HG03442 (cell line): ENCODE measurements at regions not wholly inside any gene's neighbourhood (a gene's known extent, or its start where the extent isn't known, plus 50 kb on each side); places are given as distances from the start of the nearest gene placed in this dataset.
"Not testable (repeated sequence)": the region's sequence is repeated elsewhere in the genome, so short reads cannot be mapped to it uniquely, and the experiment has no call there.

ENCODE experiments used
- ATAC-seq: cut with Tn5 transposase; IDR thresholded peaks from one replicate; pipeline ENCODE4 v1.9.1; 2021; ENCODE audit warnings: mild to moderate bottlenecking, moderate library complexity; ENCODE audit not compliant: unreplicated experiment

GRCh38 chr12:17110316-17110715, 504.4 kb upstream of the LMO3 start:
- ATAC-seq: no peak

- ATAC-seq: no peak
These were observed 503.0 kb upstream of the LMO3 start for GRCh38 chr12:17108877-17109541.

GRCh38 chr12:17104801-17105200, 498.8 kb upstream of the LMO3 start:
- ATAC-seq: no peak

DNA sequence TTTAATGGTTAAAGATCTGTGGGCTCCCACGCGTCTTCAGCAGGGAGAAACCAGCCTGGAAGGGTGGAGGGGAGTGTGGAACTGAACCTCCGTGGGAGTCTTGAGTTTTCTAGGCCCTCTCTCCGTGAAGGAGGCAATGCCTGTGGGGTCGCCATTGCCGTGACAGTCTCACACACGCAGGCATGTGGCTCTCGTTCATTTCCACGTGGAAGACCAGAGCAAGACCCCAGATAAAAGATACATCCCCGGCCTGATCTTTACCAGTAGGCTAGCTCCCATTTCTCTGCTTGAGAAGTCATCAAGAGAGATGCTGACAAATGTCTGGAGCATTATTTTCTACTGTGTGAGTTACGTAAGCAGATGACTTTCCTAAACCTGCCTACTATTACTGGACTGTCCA, 491.7 kb upstream of the LMO3 start:
- no peak for ATAC-seq

DNA sequence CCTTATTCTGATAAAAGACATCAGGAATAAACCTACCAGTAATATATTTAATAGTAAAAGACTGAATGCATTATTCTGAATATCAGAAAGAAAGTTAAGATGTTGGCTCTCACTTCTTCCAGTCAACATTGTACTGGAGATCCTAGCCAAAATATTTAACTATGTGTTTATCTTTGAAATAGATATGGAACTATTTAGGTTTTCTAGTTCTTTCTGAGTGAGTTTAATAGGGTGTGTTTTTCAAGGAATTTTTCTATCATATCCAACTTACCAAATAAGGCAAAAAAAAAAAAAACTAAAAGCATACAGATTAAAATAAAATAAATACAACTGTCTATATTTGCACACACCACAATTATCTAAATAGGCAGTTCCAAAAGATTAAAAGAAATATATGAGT, 478.9 kb upstream of the LMO3 start:
- no peak for ATAC-seq

DNA sequence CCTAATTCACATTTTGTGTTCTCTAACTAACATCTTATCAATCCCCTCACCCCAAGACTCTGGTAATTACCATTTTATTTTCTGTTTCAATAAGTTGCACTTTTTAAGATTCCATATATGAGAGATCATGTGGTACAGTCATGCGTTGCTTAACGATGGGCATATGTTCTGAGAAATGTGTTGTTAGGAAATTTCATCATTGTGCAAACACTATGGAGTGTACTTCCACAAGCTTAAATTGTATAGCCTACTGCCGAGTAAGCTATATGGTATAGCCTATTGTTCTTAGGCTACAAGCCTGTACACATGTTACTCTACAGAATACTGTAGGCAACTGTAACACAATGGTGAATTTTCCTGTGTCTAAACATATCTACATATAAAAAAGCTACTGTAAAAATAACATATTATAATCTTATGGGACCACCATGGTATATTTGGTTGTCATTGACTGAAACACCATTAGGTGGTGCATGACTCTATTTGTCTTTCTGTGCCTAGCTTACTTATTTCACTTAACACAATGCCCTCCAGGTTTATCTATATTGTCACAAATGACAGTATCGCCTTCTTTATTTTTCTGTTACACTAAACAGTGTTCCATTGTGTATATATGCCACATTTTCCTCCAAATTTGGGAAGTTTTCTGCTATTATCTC, 473.4 kb upstream of the LMO3 start:
- ATAC-seq: no peak

DNA sequence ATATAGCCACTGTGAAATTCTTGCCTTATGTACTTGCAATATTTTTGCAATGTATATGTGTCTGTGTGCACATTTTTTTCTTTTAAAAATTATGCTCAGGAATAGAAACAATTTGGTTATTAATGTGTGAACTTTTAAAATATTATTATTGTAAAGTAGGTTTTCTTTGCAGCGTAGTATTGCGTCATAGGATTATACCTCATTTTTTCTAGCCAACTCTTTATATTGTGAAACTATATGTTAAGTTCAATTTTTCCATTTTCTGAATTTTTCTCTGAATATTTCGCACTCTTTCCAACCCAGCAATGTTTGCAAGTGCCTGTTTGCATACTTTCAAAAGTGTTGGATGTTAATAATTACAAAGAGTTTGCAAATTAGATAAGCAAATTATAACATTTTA, 471.6 kb upstream of the LMO3 start:
- ATAC-seq: no peak

DNA sequence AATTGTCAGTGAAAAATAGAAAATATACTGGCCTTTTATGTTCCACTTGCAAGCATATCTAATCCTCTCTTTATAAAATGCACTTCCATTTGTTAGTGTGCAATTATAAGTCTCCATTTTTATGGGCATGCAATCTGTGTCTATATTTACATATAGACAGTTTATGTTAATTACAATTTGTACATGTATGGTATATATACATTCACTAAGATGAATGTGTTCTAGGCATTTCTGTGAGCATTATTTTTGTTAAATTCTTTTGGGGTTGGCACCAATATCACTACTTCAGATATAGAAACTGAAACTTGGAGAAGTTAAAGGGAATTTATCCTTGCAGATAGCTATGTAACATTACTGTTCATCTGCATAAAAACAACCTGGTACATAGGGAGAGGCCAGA, 470.8 kb upstream of the LMO3 start:
- ATAC-seq: no peak

- no peak for ATAC-seq
These were observed 470.2 kb upstream of the LMO3 start for GRCh38 chr12:17076028-17076744.

- ATAC-seq: no peak
These were observed 458.9 kb upstream of the LMO3 start for GRCh38 chr12:17064834-17065233.

GRCh38 chr12:17062267-17063036, 456.5 kb upstream of the LMO3 start:
- no peak for ATAC-seq

GRCh38 chr12:17060260-17060659, 454.3 kb upstream of the LMO3 start:
- no peak for ATAC-seq

DNA sequence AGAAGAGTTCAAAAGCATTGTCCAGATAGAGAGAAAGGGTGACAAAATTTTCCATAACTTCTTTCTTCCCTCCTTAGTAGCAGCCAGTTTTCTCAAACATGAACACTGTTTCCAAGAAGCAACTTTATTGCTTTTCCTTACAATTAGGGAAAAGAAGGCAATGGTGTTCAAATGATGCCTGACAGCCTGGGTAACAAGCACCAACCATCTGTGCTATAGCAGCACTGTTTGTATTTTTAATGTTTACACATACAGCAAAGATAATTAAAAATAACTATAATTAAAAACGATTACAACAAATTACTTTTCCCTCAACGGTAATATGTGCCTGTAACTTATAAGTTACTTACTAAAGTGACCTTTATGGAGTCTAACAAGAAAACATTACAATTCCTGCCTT, 450.6 kb upstream of the LMO3 start:
- ATAC-seq: no peak

DNA sequence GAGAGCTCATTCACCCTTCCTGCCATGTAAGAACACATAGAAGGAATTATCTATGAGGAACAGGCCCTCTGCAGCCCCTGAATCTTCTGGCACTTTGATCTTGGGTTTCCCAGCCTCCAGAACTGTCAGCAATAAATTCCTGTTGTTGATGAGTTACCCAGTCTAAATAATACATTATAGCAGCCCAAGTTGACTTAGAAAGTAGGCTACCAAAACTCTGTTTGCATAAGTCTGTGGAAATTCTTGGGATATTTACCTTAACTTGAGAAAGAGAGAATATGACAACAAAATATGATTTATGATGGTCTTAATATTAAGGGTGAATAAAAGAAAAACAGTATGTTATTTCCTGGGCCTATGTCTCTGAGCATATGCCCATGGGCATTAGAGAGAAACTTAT, 433.0 kb upstream of the LMO3 start:
- no peak for ATAC-seq

GRCh38 chr12:17035372-17035771, 429.4 kb upstream of the LMO3 start:
- ATAC-seq: no peak

DNA sequence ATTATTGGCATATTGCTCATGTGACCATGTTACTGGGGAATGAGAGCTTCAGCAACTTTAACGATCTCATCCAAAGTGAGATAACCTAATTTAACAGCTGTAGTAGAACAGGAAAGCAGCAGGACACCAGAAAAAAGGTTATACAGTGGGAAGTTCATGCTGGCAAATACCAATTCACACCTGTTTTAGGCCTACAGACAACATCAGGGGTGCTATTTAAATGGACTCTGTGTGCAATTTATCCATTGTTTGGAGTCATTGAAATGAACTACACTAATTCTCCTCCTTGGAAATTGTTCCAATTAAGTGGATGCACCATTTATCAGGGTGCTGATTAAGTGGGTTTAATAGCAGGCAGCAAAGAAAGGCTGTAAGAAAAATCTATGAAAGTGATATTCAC, 424.4 kb upstream of the LMO3 start:
- no peak for ATAC-seq

DNA sequence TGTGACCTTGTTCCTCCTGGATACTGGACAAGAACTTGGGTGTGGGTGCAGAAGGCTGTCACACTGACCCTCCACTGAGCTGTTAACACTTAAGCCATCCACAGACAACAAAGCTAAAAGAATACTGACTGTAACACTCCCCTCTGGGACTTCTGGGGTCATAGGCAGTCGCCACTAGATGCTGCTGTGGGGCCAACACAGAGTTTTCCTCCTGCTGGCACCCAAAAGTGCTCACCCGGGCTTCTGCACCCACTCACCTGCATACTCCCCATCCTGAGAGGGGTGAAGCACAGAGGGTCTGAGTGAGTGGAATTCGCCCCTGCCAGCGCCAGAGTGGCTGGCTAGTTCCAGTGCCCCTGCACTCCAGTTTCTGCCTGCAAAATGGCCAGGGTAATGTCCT, 422.4 kb upstream of the LMO3 start:
- ATAC-seq: no peak

GRCh38 chr12:17025424-17025823, 419.5 kb upstream of the LMO3 start:
- not testable (repeated sequence) for ATAC-seq

- ATAC-seq: no peak
These were observed 414.8 kb upstream of the LMO3 start for GRCh38 chr12:17020765-17021164.

- ATAC-seq: no peak
These were observed 411.4 kb upstream of the LMO3 start for GRCh38 chr12:17017402-17017801.

DNA sequence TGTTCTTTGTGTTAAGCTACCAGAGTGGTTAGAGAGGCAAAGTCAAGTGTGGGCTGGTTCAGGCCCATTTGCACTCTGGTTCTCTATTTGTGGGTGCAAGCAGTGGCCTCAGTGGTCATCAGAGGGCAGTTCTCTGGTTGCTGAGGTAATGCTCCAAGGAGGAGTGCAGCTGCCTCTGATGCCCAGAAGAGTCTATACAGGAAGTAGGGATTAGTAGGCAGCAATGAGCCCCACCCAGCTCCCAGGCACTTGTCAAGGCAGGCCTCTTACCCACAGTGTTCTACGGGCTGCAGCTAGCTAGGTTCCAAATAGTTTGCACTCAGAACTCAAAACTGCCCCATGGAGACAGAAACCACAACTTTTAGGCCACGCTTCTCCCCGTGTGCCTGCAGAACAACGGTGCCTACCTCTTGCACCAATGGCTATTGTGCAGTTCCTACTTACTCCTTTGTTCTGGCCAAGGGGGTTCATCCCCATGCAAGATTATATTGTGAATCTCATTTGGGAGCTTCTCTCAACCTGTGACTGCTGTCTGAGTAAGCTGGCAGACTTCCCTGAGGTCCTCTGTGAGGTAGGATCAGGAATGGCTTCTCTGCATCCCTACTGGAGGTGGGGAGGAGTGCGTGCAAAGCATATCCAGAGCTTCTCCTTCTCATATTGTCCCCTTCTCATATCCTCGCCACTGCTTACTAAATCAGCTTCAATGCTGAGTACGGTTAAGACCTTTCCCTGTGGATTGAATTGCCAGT, 410.3 kb upstream of the LMO3 start:
- no peak for ATAC-seq
